OCI-LY3 (cell line): ENCODE measurements at regions not wholly inside any gene's neighbourhood (a gene's known extent, or its start where the extent isn't known, plus 50 kb on each side); places are given as distances from the start of the nearest gene placed in this dataset.
"Not testable (repeated sequence)": the region's sequence is repeated elsewhere in the genome, so short reads cannot be mapped to it uniquely, and the experiment has no call there.

Experiments used
- CTCF ChIP-seq: fragments of 200-600, 300-600 bp; sonication (generic); IDR thresholded peaks from 2 replicates; pipeline ENCODE4 v1.5.1; 2014; ENCODE audit warnings: antibody characterized with exemption, low read length, low read depth
- EZH2phosphoT487 ChIP-seq: fragments of 200-600 bp; shearing (Covaris generic); IDR thresholded peaks from 2 replicates; pipeline ENCODE4 v1.6.1; 2018; ENCODE audit warnings: antibody characterized with exemption, mixed run types, low read depth

- not testable (repeated sequence) for TF ChIP-seq CTCF, EZH2phosphoT487
These were observed 358.5 kb downstream of the ZNF674 start for GRCh38 chrX:46186811-46187106.
